ENCODE measurements at regions not wholly inside any gene's neighbourhood (a gene's known extent, or its start where the extent isn't known, plus 50 kb on each side); places are given as distances from the start of the nearest gene placed in this dataset.

GRCh38 chr7:3245721-3246120, 55.3 kb upstream of the SDK1 start:
- H3K4me3 ChIP-seq = no peak overlapping the region
- no peaks in the 10 kb centered on the region for H3K4me1 ChIP-seq
- no peaks in the 10 kb centered on the region for H3K9me3 ChIP-seq
- intact Hi-C loops (cut with DNase I; ENCODE audit: low total_unique reads) = loop anchor here (5.0 kb wide), 1 partner anchor 122 kb away; no protein-coding TSS in a partner anchor
- H3K27me3 ChIP-seq = no peaks in the 10 kb centered on the region
- DNase-seq (ENCODE audit: low spot score in 2 of 2) = no peak
- no peak overlapping the region for H3K27ac ChIP-seq
- no peaks in the 10 kb centered on the region for H3K36me3 ChIP-seq
- TF ChIP-seq POLR2AphosphoS5 (IDR thresholded peaks at IDR 0.05) = no peak
- TF ChIP-seq, protein P1, sequence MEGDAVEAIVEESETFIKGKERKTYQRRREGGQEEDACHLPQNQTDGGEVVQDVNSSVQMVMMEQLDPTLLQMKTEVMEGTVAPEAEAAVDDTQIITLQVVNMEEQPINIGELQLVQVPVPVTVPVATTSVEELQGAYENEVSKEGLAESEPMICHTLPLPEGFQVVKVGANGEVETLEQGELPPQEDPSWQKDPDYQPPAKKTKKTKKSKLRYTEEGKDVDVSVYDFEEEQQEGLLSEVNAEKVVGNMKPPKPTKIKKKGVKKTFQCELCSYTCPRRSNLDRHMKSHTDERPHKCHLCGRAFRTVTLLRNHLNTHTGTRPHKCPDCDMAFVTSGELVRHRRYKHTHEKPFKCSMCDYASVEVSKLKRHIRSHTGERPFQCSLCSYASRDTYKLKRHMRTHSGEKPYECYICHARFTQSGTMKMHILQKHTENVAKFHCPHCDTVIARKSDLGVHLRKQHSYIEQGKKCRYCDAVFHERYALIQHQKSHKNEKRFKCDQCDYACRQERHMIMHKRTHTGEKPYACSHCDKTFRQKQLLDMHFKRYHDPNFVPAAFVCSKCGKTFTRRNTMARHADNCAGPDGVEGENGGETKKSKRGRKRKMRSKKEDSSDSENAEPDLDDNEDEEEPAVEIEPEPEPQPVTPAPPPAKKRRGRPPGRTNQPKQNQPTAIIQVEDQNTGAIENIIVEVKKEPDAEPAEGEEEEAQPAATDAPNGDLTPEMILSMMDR (IDR thresholded peaks at IDR 0.05) = no peak

- Histone ChIP-seq H3K36me3 (no peaks in the 10 kb centered on the region), H3K27me3 (no peaks in the 10 kb centered on the region), H3K4me3 (no peak overlapping the region), H3K9me3 (no peaks in the 10 kb centered on the region), H3K4me1 (no peaks in the 10 kb centered on the region), H3K27ac (no peak overlapping the region)
- DNase-seq (ENCODE audit: low spot score in 2 of 2) = no peak
- no peak for TF ChIP-seq POLR2A (IDR thresholded peaks at IDR 0.05)
- TF ChIP-seq POLR2AphosphoS5 (IDR thresholded peaks at IDR 0.05) = no peak
- TF ChIP-seq, protein P1 (IDR thresholded peaks at IDR 0.05) = no peak
- intact Hi-C loops (cut with DNase I; ENCODE audit: low total_unique reads) = loop anchor here (5.0 kb wide), 1 partner anchor 121 kb away; no protein-coding TSS in a partner anchor
Measured at GRCh38 chr7:3246127-3246526, 54.9 kb upstream of the SDK1 start.

DNA sequence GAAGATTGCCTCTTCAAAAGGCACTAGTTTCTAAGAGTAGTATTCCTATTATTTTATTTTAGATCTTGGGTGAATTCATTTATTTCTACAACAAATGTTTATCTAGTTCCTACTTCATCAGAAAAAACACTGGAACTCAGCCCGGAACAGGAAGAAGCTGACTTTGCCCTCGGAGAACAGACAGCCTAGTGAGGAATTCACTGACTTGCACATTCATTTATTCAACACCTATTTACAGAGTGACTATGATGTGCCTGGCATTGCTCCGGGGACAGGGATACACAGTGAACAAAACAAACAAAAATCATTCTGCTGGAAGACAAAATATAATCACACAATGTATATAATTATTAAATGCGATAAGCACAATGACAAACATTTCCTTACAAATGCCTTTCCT, 54.4 kb upstream of the SDK1 start:
- Histone ChIP-seq H3K36me3 (no peaks in the 10 kb centered on the region), H3K4me3 (no peak overlapping the region), H3K27ac (no peak overlapping the region), H3K27me3 (no peaks in the 10 kb centered on the region), H3K9me3 (no peaks in the 10 kb centered on the region), H3K4me1 (no peaks in the 10 kb centered on the region)
- intact Hi-C loops (cut with DNase I; ENCODE audit: low total_unique reads) = loop anchor here (5.0 kb wide), 1 partner anchor 121 kb away; no protein-coding TSS in a partner anchor
- DNase-seq (ENCODE audit: low spot score in 2 of 2) = no peak
- TF ChIP-seq POLR2A (IDR thresholded peaks at IDR 0.05) (no peak), POLR2AphosphoS5 (IDR thresholded peaks at IDR 0.05) (no peak)
- TF ChIP-seq, protein P1 (IDR thresholded peaks at IDR 0.05) = no peak

DNA sequence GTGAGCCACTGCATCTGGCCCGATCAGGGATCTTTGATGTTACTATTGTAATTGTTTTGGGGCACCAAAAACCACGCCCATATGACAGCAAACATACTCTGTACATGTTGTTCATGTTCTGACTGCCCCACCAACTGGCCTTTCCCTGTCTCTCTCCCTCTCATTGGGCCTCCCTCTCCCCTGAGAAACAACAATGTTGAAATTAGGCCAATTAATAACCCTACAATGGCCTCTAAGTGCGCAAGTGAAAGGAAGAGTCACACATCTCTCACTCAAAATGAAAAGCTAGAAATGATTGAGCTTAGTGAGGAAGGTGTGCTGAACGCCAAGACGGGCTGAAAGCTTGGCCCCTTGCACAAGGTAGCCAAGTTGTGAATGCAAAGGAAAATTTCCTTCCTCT, 50.3 kb upstream of the SDK1 start:
- DNase-seq (ENCODE audit: low spot score in 2 of 2) = no peak
- no peak overlapping the region for H3K27ac ChIP-seq
- intact Hi-C loops (cut with DNase I; ENCODE audit: low total_unique reads) = no loop called here

More for the DNA sequence above, 50.3 kb upstream of the SDK1 start:
- H3K36me3 ChIP-seq = no peaks in the 10 kb centered on the region
- H3K9me3 ChIP-seq = no peaks in the 10 kb centered on the region
- no peak overlapping the region for H3K4me3 ChIP-seq
- no peaks in the 10 kb centered on the region for H3K27me3 ChIP-seq
- TF ChIP-seq, protein P1 (IDR thresholded peaks at IDR 0.05) = no peak
- TF ChIP-seq POLR2A (IDR thresholded peaks at IDR 0.05) (no peak), POLR2AphosphoS5 (IDR thresholded peaks at IDR 0.05) (no peak)
- H3K4me1 ChIP-seq = no peaks in the 10 kb centered on the region
